HepG2 (cell line): ENCODE measurements at regions not wholly inside any gene's neighbourhood (a gene's known extent, or its start where the extent isn't known, plus 50 kb on each side); places are given as distances from the start of the nearest gene placed in this dataset.

Experiments
- ATAC-seq: fragments of 200-7000 bp; cut with Tn5 transposase; 3 replicates; pipeline ENCODE4 v1.9.1; 2020; ENCODE audit warnings: mild to moderate bottlenecking, moderate library complexity
- BruUV-seq: library from RNA; stranded (reverse); fragments of 400-500 nt; replicated peaks from 2 replicates; lab custom pipeline; 2021; lab: Mats Ljungman, UMichigan
- CTCF ChIA-PET: fragments of 300-600 bp; formaldehyde crosslinking; extraction: SDS; loops from one replicate; lab custom pipeline; 2021; ENCODE audit warnings: low total read pairs, inconsistent platforms, low intra/inter-chr PET ratio; lab: Yijun Ruan, JAX
- POLR2A ChIA-PET: fragments of 350-600 bp; sonication (Branson Sonifier 250); formaldehyde crosslinking; loops from one replicate; lab custom pipeline; 2020; ENCODE audit warnings: antibody characterized with exemption, inconsistent platforms; lab: Yijun Ruan, JAX
- DNase-seq: peaks from one replicate; pipeline ENCODE4 v3.0.0-alpha.2; 2015; ENCODE audit warnings: low spot score
- FAIRE-seq: peaks from 3 replicates; lab custom pipeline; 2011; peaks lifted over from hg19 to GRCh38; lab: Jason Lieb, UNC
- H2AFZ ChIP-seq: one replicate; pipeline ENCODE4 v1.6.1; 2011; ENCODE audit warnings: low read length, inconsistent platforms
- H3K27ac ChIP-seq: fragments of 300-600 bp; 3 replicates; pipeline ENCODE4 v1.8.0; 2011; ENCODE audit warnings: mixed run types, mild to moderate bottlenecking, mixed read lengths, low read length, inconsistent platforms; ENCODE audit not compliant: insufficient read depth; ENCODE audit errors: extremely low read length
- H3K27me3 ChIP-seq, 2 experiments: fragments of 200-600 bp in 1 of 2; 2 replicates in 1 of 2; 3 replicates in 1 of 2; pipeline versions ENCODE4 v1.6.0 to v1.8.0; 2011; ENCODE audit warnings: low read length in 2 of 2, mild to moderate bottlenecking in 2 of 2, moderate library complexity in 2 of 2, inconsistent platforms in 1 of 2; ENCODE audit not compliant: insufficient read depth in 2 of 2, control insufficient read depth in 1 of 2
- H3K36me3 ChIP-seq, 2 experiments: fragments of 200-600 bp in 1 of 2; replicated peaks in 1 of 2; 2 replicates in 1 of 2; 3 replicates in 1 of 2; pipeline versions ENCODE4 v1.5.1 to v1.8.0; 2011; ENCODE audit warnings: low read length in 2 of 2, inconsistent platforms in 1 of 2; ENCODE audit not compliant: insufficient read depth in 2 of 2, control insufficient read depth in 1 of 2
- H3K4me1 ChIP-seq: 2 replicates; pipeline ENCODE4 v1.5.1; 2012; ENCODE audit warnings: low read length, inconsistent platforms; ENCODE audit not compliant: insufficient read depth
- H3K4me2 ChIP-seq: 2 replicates; pipeline ENCODE4 v1.6.0; 2011; ENCODE audit warnings: low read depth, low read length, inconsistent platforms
- H3K4me3 ChIP-seq, 3 experiments: fragments of 200-600 bp in 1 of 3; sonication (generic), shearing (Covaris generic) in 1 of 3; replicated peaks in 1 of 3; 2 replicates each; pipeline ENCODE4 v1.5.1; 2011 to 2016; ENCODE audit warnings: low read length in 3 of 3, inconsistent platforms in 2 of 3, low read depth in 2 of 3, mild to moderate bottlenecking in 2 of 3, control low read depth in 1 of 3, mixed read lengths in 1 of 3; ENCODE audit not compliant: insufficient read depth in 1 of 3
- H3K79me2 ChIP-seq: one replicate; pipeline ENCODE4 v1.6.1; 2011; ENCODE audit warnings: low read length, inconsistent platforms; ENCODE audit not compliant: insufficient read depth
- H3K9ac ChIP-seq: 2 replicates; pipeline ENCODE4 v1.6.0; 2011; ENCODE audit warnings: mild to moderate bottlenecking, low read depth, low read length, inconsistent platforms; ENCODE audit not compliant: insufficient read depth
- H3K9me3 ChIP-seq: 2 replicates; pipeline ENCODE4 v1.5.1; 2012; ENCODE audit warnings: mild to moderate bottlenecking, low read length
- H4K20me1 ChIP-seq: 2 replicates; pipeline ENCODE4 v1.6.0; 2011; ENCODE audit warnings: inconsistent platforms, mild to moderate bottlenecking, low read length, moderate library complexity; ENCODE audit not compliant: insufficient read depth
- GPBP1L1 ChIP-seq: sonication (generic); formaldehyde crosslinking; IDR thresholded peaks from 2 replicates; pipeline ENCODE4 v1.5.0; 2020; ENCODE audit warnings: mild to moderate bottlenecking, missing genetic modification reagents
- HIC2 ChIP-seq: sonication (generic); formaldehyde crosslinking; IDR thresholded peaks from 2 replicates; pipeline ENCODE4 v1.9.0; 2022; ENCODE audit warnings: low read depth, missing genetic modification reagents
- RNF219 ChIP-seq: sonication (generic); formaldehyde crosslinking; IDR thresholded peaks from 2 replicates; pipeline ENCODE4 v1.5.0; 2020; ENCODE audit warnings: mild to moderate bottlenecking, missing genetic modification reagents
- SCMH1 ChIP-seq: sonication (generic); formaldehyde crosslinking; IDR thresholded peaks from 2 replicates; pipeline ENCODE4 v1.9.0; 2021; ENCODE audit warnings: missing genetic modification reagents, mild to moderate bottlenecking, borderline replicate concordance
- SMAD1 ChIP-seq: sonication (generic); formaldehyde crosslinking; IDR thresholded peaks from 2 replicates; pipeline ENCODE4 v1.4.0; 2020; ENCODE audit warnings: missing genetic modification reagents, low read depth, mild to moderate bottlenecking, borderline replicate concordance
- SNAPC5 ChIP-seq: sonication (generic); formaldehyde crosslinking; IDR thresholded peaks from 2 replicates; pipeline ENCODE4 v1.8.1; 2023; ENCODE audit warnings: mild to moderate bottlenecking, missing genetic modification reagents, borderline replicate concordance
- ZNF446 ChIP-seq: sonication (generic); formaldehyde crosslinking; IDR thresholded peaks from 2 replicates; pipeline ENCODE4 v1.5.0; 2020; ENCODE audit warnings: mild to moderate bottlenecking, missing genetic modification reagents
- ZNF580 ChIP-seq: IDR thresholded peaks from 2 replicates; pipeline ENCODE4 v1.6.1; 2016; ENCODE audit warnings: low read depth, borderline replicate concordance
- ZNF619 ChIP-seq: sonication (generic); formaldehyde crosslinking; IDR thresholded peaks from 2 replicates; pipeline ENCODE4 v1.4.0; 2020; ENCODE audit warnings: mild to moderate bottlenecking, missing genetic modification reagents
- ZNF639 ChIP-seq: conservative IDR thresholded peaks from 2 replicates; pipeline ENCODE4 v1.6.1; 2018; ENCODE audit warnings: missing genetic modification reagents
- ZNF740 ChIP-seq: sonication (generic); formaldehyde crosslinking; IDR thresholded peaks from 2 replicates; pipeline ENCODE4 v1.4.0; 2020; ENCODE audit warnings: missing genetic modification reagents
- ZSCAN29 ChIP-seq: sonication (generic); formaldehyde crosslinking; conservative IDR thresholded peaks from 2 replicates; pipeline ENCODE4 v1.4.0; 2020; ENCODE audit warnings: mild to moderate bottlenecking, missing genetic modification reagents
- WGBS: methylation state at CpG from one replicate; pipeline ENCODE4 v1.1.6; 2017; ENCODE audit warnings: low lambda C conversion rate; 5-methylcytosine and 5-hydroxymethylcytosine counted together
- in situ Hi-C: cut with HindIII; loops from 2 replicates; pipeline ENCODE4 v1.10.0; 2017; ENCODE audit warnings: low pct_unique_long_range_greater_than_20kb; ENCODE audit not compliant: extremely low pct_ligation_motif_present
- intact Hi-C: fragments of 100-400 bp; cut with micrococcal nuclease; formaldehyde crosslinking; loops from one replicate; pipeline ENCODE4 v1.10.0; 2022; ENCODE audit not compliant: unreplicated experiment

- TF ChIP-seq HIC2 (CRISPR knock-in tag) (no peak), ZNF639 (CRISPR knock-in tag) (no peak), ZNF740 (CRISPR knock-in tag) (no peak), GPBP1L1 (CRISPR knock-in tag) (no peak)
Measured at GRCh38 chr15:86006546-86006945, 73.1 kb upstream of the AGBL1 start (continued).

GRCh38 chr15:86009727-86010126, 69.9 kb upstream of the AGBL1 start:
- no peaks in the 10 kb centered on the region for H3K9me3 ChIP-seq
- H3K27ac ChIP-seq = no peak overlapping the region
- intact Hi-C loops (loop anchor here (10.0 kb wide), 1 partner anchor 635 kb away; no protein-coding TSS in a partner anchor), in situ Hi-C loops (no loop called here)
- no peak for FAIRE-seq
- no peak overlapping the region for H3K4me2 ChIP-seq
- CTCF ChIA-PET = no interaction called here
- POLR2A ChIA-PET = no interaction called here
- WGBS = 57% methylated on average over 4 of the region's 4 CpGs
- no peak for DNase-seq
- H3K9ac ChIP-seq = no peak overlapping the region
- no peaks in the 10 kb centered on the region for H3K27me3 ChIP-seq
- H4K20me1 ChIP-seq = no peaks in the 10 kb centered on the region
- no peaks in the 10 kb centered on the region for H3K79me2 ChIP-seq
- no peak overlapping the region for H2AFZ ChIP-seq
- no peak overlapping the region for H3K4me3 ChIP-seq
- no peaks in the 10 kb centered on the region for H3K36me3 ChIP-seq
- no peak for ATAC-seq
- H3K4me1 ChIP-seq = peaks cover 9% of the 10 kb centered on the region
- no TSS peak for BruUV-seq
- TF ChIP-seq ZNF580 (CRISPR knock-in tag) (no peak), ZSCAN29 (no peak), SMAD1 (CRISPR knock-in tag) (no peak), ZNF446 (CRISPR knock-in tag) (no peak), SCMH1 (CRISPR knock-in tag) (no peak), RNF219 (CRISPR knock-in tag) (no peak), SNAPC5 (no peak), ZNF619 (CRISPR knock-in tag) (no peak)
